KMS-11 (cell line): ENCODE measurements at regions not wholly inside any gene's neighbourhood (a gene's known extent, or its start where the extent isn't known, plus 50 kb on each side); places are given as distances from the start of the nearest gene placed in this dataset.

Source experiments
- H2AFZ ChIP-seq: fragments of 200-600 bp; sonication (generic); 2 replicates; pipeline ENCODE4 v1.6.1; 2016; ENCODE audit warnings: antibody characterized with exemption, mixed run types, low read depth
- H3K27ac ChIP-seq: fragments of 200-600 bp; sonication (generic); 2 replicates; pipeline ENCODE4 v1.6.1; 2016; ENCODE audit warnings: mild to moderate bottlenecking, mixed run types
- H3K27me3 ChIP-seq: fragments of 200-600 bp; sonication (generic); 2 replicates; pipeline ENCODE4 v1.6.1; 2017; ENCODE audit warnings: mild to moderate bottlenecking, low read depth, mixed run types, moderate library complexity; ENCODE audit not compliant: insufficient read depth
- H3K36me3 ChIP-seq: fragments of 200-600 bp; sonication (generic); 2 replicates; pipeline ENCODE4 v1.6.1; 2017; ENCODE audit warnings: mild to moderate bottlenecking, mixed run types; ENCODE audit not compliant: insufficient read depth
- H3K4me1 ChIP-seq: fragments of 200-600 bp; sonication (generic); 2 replicates; pipeline ENCODE4 v1.6.1; 2016; ENCODE audit warnings: mild to moderate bottlenecking, low read depth, mixed run types; ENCODE audit not compliant: poor library complexity, severe bottlenecking
- H3K4me2 ChIP-seq: fragments of 200-600 bp; sonication (generic); 2 replicates; pipeline ENCODE4 v1.7.0; 2016; ENCODE audit warnings: mild to moderate bottlenecking, mixed run types
- H3K4me3 ChIP-seq: fragments of 200-600 bp; sonication (generic); IDR thresholded peaks from 2 replicates; pipeline ENCODE4 v1.6.1; 2017; ENCODE audit warnings: low read depth, low read length, mixed read lengths; ENCODE audit not compliant: insufficient read depth
- H3K79me2 ChIP-seq: fragments of 200-600 bp; sonication (generic); 2 replicates; pipeline ENCODE4 v1.6.1; 2016; ENCODE audit warnings: low read depth, mixed run types; ENCODE audit not compliant: insufficient read depth
- H3K9ac ChIP-seq: fragments of 200-600 bp; sonication (generic); 2 replicates; pipeline ENCODE4 v1.6.1; 2016; ENCODE audit warnings: mild to moderate bottlenecking, mixed run types
- H4K20me1 ChIP-seq: fragments of 200-600 bp; sonication (generic); 2 replicates; pipeline ENCODE4 v1.6.1; 2016; ENCODE audit warnings: mild to moderate bottlenecking, mixed run types; ENCODE audit not compliant: insufficient read depth
- CTCF ChIP-seq: fragments of 200-600 bp; sonication (generic); conservative IDR thresholded peaks from 2 replicates; pipeline ENCODE4 v1.6.1; 2017; ENCODE audit warnings: low read depth, mild to moderate bottlenecking, antibody characterized with exemption, low read length, moderate library complexity, mixed read lengths

GRCh38 chr10:113269333-113269732 lies 283.5 kb upstream of the HABP2 start:
- Histone ChIP-seq H4K20me1 (no peaks in the 10 kb centered on the region), H3K27me3 (no peaks in the 10 kb centered on the region), H3K4me2 (no peak overlapping the region), H3K36me3 (no peaks in the 10 kb centered on the region), H3K4me3 (no peak overlapping the region), H3K4me1 (no peaks in the 10 kb centered on the region), H3K9ac (no peak overlapping the region), H3K27ac (no peak overlapping the region), H2AFZ (no peak overlapping the region), H3K79me2 (no peaks in the 10 kb centered on the region)
- TF ChIP-seq CTCF: no peak

- Histone ChIP-seq H4K20me1 (no peaks in the 10 kb centered on the region), H3K4me1 (no peaks in the 10 kb centered on the region), H3K4me3 (no peak overlapping the region), H3K79me2 (no peaks in the 10 kb centered on the region), H3K9ac (no peak overlapping the region), H3K36me3 (no peaks in the 10 kb centered on the region), H2AFZ (no peak overlapping the region), H3K4me2 (no peak overlapping the region), H3K27me3 (no peaks in the 10 kb centered on the region), H3K27ac (no peak overlapping the region)
- TF ChIP-seq CTCF: no peak
Observed at GRCh38 chr10:113272511-113272910, 280.3 kb upstream of the HABP2 start.

DNA sequence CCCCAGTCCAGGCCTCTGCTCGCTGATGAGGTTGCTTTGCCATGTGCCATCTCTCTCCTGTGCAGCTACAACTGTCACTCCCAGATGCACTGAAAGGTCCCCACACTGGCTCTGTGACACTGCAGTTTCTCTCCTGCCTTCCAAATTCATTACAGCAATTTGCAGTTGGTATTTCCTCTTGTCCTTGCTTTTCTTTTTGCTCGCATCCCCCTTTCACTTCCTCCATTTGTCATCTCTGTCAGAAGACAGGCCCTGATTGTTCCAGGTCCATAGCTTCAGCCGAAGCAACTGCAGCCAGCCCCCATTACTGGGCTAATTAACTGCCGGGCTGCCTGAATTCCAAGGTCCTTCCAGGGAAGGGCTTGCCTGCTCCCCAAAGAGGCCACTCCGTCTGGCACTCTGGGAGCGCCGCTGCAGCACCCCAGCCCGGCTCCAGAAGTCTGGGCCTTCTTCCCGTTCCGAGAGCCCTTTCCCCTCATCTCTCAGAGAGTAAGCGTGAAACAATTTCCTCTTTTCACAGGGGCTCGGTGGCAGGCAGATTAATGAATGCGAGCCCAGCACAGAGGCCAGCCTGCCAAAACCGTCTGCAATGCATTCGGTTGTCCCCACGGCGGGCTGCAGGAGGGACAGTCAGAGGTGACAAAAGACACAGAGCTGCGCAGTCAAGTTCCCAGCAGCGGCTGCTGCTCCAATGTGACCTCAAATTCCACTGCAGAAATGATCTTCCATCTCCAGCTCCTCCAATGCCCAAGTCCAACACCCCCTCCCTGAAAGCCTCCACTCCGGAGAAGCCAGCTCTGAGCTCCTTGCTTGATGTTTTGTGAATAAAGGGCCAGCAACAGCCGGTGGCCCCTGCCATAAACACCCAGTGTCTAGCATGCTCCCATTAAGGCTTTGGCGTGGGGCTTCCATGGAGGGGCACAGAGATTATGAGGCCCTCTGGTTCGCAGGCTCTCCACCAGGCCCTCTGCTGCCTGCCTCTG lies 279.4 kb upstream of the HABP2 start:
- Histone ChIP-seq H3K79me2 (no peaks in the 10 kb centered on the region), H3K4me1 (no peaks in the 10 kb centered on the region), H2AFZ (no peak overlapping the region), H3K27me3 (no peaks in the 10 kb centered on the region), H3K27ac (no peak overlapping the region), H3K4me2 (no peak overlapping the region), H3K9ac (no peak overlapping the region), H3K36me3 (no peaks in the 10 kb centered on the region), H3K4me3 (no peak overlapping the region), H4K20me1 (no peaks in the 10 kb centered on the region)
- no peak for TF ChIP-seq CTCF

GRCh38 chr10:113274176-113274829 lies 278.6 kb upstream of the HABP2 start:
- H3K9ac ChIP-seq: no peak overlapping the region

More at GRCh38 chr10:113274176-113274829, 278.6 kb upstream of the HABP2 start:
- H4K20me1 ChIP-seq: no peaks in the 10 kb centered on the region
- no peaks in the 10 kb centered on the region for H3K36me3 ChIP-seq
- H3K4me1 ChIP-seq: no peaks in the 10 kb centered on the region
- H3K4me2 ChIP-seq: no peak overlapping the region
- no peak overlapping the region for H2AFZ ChIP-seq
- H3K27me3 ChIP-seq: no peaks in the 10 kb centered on the region
- no peak overlapping the region for H3K4me3 ChIP-seq
- no peak for TF ChIP-seq CTCF
- H3K79me2 ChIP-seq: no peaks in the 10 kb centered on the region
- no peak overlapping the region for H3K27ac ChIP-seq
